Neural cell (in vitro differentiated cells): ENCODE measurements at regions not wholly inside any gene's neighbourhood (a gene's known extent, or its start where the extent isn't known, plus 50 kb on each side); places are given as distances from the start of the nearest gene placed in this dataset.

Experiments
- CTCF ChIP-seq: fragments of 450-650 bp; IDR thresholded peaks from 2 replicates; pipeline ENCODE4 v1.5.1; 2014; ENCODE audit warnings: antibody characterized with exemption, mild to moderate bottlenecking, moderate library complexity; ENCODE audit not compliant: poor library complexity, severe bottlenecking
- EP300 ChIP-seq: fragments of 450-650 bp; conservative IDR thresholded peaks from 2 replicates; pipeline ENCODE4 v1.6.1; 2014; ENCODE audit warnings: antibody characterized with exemption, mild to moderate bottlenecking, moderate library complexity; ENCODE audit not compliant: poor library complexity, severe bottlenecking
- EZH2 ChIP-seq: fragments of 200-600, 300-800 bp; shearing (Covaris generic), sonication (generic); IDR thresholded peaks from 2 replicates; pipeline ENCODE4 v1.6.1; 2014; ENCODE audit warnings: antibody characterized with exemption, low read length, borderline replicate concordance, mild to moderate bottlenecking; ENCODE audit not compliant: insufficient read depth, poor library complexity, severe bottlenecking
- MXI1 ChIP-seq: fragments of 450-650 bp; conservative IDR thresholded peaks from 2 replicates; pipeline ENCODE4 v1.6.1; 2014; ENCODE audit warnings: antibody characterized with exemption, mild to moderate bottlenecking; ENCODE audit not compliant: poor library complexity, severe bottlenecking
- POLR2AphosphoS5 ChIP-seq: IDR thresholded peaks from 2 replicates; pipeline ENCODE4 v1.6.1; 2012
- RAD21 ChIP-seq: fragments of 450-650 bp; conservative IDR thresholded peaks from 2 replicates; pipeline ENCODE4 v1.6.1; 2014; ENCODE audit warnings: antibody characterized with exemption, mild to moderate bottlenecking, moderate library complexity
- REST ChIP-seq: IDR thresholded peaks from 2 replicates; pipeline ENCODE4 v1.6.1; 2012; ENCODE audit warnings: borderline replicate concordance
- SMC3 ChIP-seq: fragments of 450-650 bp; conservative IDR thresholded peaks from 2 replicates; pipeline ENCODE4 v1.6.1; 2014; ENCODE audit warnings: antibody characterized with exemption, mild to moderate bottlenecking, moderate library complexity; ENCODE audit not compliant: poor library complexity

GRCh38 chr9:30944741-30945280, 1439.6 kb upstream of the ACO1 start:
- no peak for TF ChIP-seq CTCF
- TF ChIP-seq SMC3: no peak
- no peak for TF ChIP-seq EZH2
- TF ChIP-seq RAD21: no peak
- TF ChIP-seq POLR2AphosphoS5: no peak
- TF ChIP-seq REST: no peak
- TF ChIP-seq EP300: no peak
- no peak for TF ChIP-seq MXI1
